ENCODE measurements at regions not wholly inside any gene's neighbourhood (a gene's known extent, or its start where the extent isn't known, plus 50 kb on each side); places are given as distances from the start of the nearest gene placed in this dataset.

GRCh38 chr12:67482751-67483661 lies 165.5 kb upstream of the DYRK2 start (continued):
- TF ChIP-seq, protein P1, sequence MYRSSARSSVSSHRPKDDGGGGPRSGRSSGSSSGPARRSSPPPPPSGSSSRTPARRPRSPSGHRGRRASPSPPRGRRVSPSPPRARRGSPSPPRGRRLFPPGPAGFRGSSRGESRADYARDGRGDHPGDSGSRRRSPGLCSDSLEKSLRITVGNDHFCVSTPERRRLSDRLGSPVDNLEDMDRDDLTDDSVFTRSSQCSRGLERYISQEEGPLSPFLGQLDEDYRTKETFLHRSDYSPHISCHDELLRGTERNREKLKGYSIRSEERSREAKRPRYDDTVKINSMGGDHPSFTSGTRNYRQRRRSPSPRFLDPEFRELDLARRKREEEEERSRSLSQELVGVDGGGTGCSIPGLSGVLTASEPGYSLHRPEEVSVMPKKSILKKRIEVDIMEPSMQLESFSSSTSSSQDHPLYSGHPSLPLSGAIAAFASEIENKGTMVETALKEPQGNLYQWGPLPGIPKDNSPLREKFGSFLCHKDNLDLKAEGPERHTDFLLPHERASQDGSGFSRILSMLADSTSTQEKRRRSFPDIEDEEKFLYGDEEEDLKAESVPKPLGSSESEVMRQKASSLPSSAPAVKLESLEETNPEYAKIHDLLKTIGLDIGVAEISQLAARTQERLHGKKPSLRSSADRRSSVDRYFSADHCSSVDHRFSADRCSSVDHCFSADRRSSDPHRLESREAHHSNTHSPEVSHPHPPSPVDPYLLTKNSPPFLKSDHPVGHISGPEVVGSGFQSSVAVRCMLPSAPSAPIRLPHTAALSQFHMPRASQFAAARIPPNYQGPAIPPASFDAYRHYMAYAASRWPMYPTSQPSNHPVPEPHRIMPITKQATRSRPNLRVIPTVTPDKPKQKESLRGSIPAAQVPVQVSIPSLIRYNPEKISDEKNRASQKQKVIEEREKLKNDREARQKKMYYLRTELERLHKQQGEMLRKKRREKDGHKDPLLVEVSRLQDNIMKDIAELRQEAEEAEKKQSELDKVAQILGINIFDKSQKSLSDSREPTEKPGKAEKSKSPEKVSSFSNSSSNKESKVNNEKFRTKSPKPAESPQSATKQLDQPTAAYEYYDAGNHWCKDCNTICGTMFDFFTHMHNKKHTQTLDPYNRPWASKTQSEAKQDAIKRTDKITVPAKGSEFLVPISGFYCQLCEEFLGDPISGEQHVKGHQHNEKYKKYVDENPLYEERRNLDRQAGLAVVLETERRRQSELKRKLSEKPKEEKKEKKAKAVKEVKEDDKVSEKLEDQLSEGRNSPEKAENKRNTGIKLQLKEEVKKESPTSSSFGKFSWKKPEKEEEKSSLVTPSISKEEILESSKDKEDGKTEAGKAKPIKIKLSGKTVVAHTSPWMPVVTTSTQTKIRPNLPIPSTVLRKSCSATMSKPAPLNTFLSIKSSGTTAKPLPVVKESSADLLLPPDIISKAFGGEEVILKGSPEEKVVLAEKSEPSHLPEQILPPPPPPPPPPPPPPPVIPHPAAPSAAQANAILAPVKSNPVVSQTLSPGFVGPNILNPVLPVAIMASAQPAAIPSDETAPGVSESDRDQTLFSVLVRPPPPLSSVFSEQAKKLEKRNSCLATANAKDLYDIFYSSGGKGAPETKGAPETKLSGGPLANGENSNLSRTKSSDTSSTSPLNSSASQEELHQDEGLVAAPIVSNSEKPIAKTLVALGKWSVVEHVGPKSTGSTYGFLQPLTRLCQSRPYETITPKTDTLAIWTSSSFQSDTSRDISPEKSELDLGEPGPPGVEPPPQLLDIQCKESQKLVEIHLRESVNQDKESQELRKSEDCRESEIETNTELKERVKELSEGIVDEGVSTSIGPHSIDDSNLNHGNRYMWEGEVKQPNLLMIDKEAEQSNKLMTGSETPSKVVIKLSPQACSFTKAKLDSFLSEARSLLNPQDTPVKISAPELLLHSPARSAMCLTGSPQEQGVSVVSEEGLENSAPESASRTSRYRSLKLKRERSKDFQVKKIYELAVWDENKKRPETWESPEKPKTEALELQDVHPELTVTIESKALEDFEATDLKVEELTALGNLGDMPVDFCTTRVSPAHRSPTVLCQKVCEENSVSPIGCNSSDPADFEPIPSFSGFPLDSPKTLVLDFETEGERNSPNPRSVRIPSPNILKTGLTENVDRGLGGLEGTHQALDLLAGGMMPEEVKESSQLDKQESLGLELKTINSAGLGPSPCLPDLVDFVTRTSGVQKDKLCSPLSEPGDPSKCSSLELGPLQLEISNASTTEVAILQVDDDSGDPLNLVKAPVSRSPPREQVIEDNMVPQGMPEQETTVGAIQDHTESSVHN (IDR thresholded peaks at IDR 0.05; ENCODE audit: borderline replicate concordance in 1 of 2, low read depth in 1 of 2), result no peak
- TF ChIP-seq THRB (CRISPR knock-in tag; conservative IDR thresholded peaks at IDR 0.05) (no peak), SIN3A (IDR thresholded peaks at IDR 0.05; ENCODE audit: borderline replicate concordance in 2 of 2, control insufficient read depth in 1 of 2, low read depth in 2 of 2, low read length in 2 of 2) (no peak), CXXC5 (CRISPR knock-in tag; IDR thresholded peaks at IDR 0.05) (no peak), RAD51 (IDR thresholded peaks at IDR 0.05; ENCODE audit: borderline replicate concordance, low read depth) (no peak), ZNF695 (CRISPR knock-in tag; IDR thresholded peaks at IDR 0.05) (no peak), ADNP (tag; IDR thresholded peaks at IDR 0.05) (no peak), ETS1 (conservative IDR thresholded peaks at IDR 0.05; ENCODE audit: control insufficient read depth, low read depth, low read length) (no peak), XRCC5 (IDR thresholded peaks at IDR 0.05; ENCODE audit: low read depth, low read length) (no peak)
- TF ChIP-seq, protein P2, sequence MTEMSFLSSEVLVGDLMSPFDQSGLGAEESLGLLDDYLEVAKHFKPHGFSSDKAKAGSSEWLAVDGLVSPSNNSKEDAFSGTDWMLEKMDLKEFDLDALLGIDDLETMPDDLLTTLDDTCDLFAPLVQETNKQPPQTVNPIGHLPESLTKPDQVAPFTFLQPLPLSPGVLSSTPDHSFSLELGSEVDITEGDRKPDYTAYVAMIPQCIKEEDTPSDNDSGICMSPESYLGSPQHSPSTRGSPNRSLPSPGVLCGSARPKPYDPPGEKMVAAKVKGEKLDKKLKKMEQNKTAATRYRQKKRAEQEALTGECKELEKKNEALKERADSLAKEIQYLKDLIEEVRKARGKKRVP (CRISPR knock-in tag; IDR thresholded peaks at IDR 0.05), result no peak
- TF ChIP-seq, protein P3, sequence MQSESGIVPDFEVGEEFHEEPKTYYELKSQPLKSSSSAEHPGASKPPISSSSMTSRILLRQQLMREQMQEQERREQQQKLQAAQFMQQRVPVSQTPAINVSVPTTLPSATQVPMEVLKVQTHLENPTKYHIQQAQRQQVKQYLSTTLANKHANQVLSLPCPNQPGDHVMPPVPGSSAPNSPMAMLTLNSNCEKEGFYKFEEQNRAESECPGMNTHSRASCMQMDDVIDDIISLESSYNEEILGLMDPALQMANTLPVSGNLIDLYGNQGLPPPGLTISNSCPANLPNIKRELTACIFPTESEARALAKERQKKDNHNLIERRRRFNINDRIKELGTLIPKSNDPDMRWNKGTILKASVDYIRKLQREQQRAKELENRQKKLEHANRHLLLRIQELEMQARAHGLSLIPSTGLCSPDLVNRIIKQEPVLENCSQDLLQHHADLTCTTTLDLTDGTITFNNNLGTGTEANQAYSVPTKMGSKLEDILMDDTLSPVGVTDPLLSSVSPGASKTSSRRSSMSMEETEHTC (IDR thresholded peaks at IDR 0.05), result no peak

All from K562 (cell line).